ENCODE measurements at regions not wholly inside any gene's neighbourhood (a gene's known extent, or its start where the extent isn't known, plus 50 kb on each side); places are given as distances from the start of the nearest gene placed in this dataset.

DNA sequence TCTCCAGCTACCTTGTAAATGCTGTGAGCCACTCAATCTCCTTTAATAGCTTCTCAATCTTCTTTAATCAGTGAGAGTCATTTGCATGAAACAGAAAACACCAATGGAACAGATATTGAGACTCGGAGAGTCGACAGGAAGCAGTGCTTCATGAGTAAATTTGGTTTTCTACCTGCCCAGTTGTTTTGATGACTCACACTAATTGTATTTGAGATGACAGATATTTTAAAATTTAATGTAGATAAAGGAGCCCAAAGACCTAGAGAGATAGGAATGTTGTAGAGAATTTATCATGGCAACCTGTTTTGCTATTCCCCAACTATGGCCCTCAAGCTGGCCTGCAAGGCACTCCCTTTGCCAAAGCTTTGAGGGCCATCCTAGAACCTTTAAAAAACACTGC lies 119.1 kb downstream of the CDC42EP3 start:
- peaks cover 7% of the 10 kb centered on the region for H3K9me3 Mint-ChIP-seq
- ChIA-PET POLR2A (no interaction called here), CTCF (no interaction called here)
- no peaks in the 10 kb centered on the region for H3K4me1 Mint-ChIP-seq
- no peak overlapping the region for H3K4me3 Mint-ChIP-seq
- no peaks in the 10 kb centered on the region; the same call in 1 of the 2 replicates for H3K27me3 Mint-ChIP-seq (ENCODE audit: low read depth)
- TF ChIP-seq, protein P1, sequence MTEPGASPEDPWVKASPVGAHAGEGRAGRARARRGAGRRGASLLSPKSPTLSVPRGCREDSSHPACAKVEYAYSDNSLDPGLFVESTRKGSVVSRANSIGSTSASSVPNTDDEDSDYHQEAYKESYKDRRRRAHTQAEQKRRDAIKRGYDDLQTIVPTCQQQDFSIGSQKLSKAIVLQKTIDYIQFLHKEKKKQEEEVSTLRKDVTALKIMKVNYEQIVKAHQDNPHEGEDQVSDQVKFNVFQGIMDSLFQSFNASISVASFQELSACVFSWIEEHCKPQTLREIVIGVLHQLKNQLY (CRISPR knock-in tag; IDR thresholded peaks at IDR 0.05), result no peak
- TF ChIP-seq ZNF317 (CRISPR knock-in tag; IDR thresholded peaks at IDR 0.05; ENCODE audit: borderline replicate concordance, low read depth), result no peak
- TF ChIP-seq, protein P2, sequence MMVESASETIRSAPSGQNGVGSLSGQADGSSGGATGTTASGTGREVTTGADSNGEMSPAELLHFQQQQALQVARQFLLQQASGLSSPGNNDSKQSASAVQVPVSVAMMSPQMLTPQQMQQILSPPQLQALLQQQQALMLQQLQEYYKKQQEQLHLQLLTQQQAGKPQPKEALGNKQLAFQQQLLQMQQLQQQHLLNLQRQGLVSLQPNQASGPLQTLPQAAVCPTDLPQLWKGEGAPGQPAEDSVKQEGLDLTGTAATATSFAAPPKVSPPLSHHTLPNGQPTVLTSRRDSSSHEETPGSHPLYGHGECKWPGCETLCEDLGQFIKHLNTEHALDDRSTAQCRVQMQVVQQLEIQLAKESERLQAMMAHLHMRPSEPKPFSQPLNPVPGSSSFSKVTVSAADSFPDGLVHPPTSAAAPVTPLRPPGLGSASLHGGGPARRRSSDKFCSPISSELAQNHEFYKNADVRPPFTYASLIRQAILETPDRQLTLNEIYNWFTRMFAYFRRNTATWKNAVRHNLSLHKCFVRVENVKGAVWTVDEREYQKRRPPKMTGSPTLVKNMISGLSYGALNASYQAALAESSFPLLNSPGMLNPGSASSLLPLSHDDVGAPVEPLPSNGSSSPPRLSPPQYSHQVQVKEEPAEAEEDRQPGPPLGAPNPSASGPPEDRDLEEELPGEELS (CRISPR knock-in tag; IDR thresholded peaks at IDR 0.05), result no peak
- TF ChIP-seq, protein P3, sequence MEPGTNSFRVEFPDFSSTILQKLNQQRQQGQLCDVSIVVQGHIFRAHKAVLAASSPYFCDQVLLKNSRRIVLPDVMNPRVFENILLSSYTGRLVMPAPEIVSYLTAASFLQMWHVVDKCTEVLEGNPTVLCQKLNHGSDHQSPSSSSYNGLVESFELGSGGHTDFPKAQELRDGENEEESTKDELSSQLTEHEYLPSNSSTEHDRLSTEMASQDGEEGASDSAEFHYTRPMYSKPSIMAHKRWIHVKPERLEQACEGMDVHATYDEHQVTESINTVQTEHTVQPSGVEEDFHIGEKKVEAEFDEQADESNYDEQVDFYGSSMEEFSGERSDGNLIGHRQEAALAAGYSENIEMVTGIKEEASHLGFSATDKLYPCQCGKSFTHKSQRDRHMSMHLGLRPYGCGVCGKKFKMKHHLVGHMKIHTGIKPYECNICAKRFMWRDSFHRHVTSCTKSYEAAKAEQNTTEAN (CRISPR knock-in tag; IDR thresholded peaks at IDR 0.05), result no peak
- TF ChIP-seq, protein P4, sequence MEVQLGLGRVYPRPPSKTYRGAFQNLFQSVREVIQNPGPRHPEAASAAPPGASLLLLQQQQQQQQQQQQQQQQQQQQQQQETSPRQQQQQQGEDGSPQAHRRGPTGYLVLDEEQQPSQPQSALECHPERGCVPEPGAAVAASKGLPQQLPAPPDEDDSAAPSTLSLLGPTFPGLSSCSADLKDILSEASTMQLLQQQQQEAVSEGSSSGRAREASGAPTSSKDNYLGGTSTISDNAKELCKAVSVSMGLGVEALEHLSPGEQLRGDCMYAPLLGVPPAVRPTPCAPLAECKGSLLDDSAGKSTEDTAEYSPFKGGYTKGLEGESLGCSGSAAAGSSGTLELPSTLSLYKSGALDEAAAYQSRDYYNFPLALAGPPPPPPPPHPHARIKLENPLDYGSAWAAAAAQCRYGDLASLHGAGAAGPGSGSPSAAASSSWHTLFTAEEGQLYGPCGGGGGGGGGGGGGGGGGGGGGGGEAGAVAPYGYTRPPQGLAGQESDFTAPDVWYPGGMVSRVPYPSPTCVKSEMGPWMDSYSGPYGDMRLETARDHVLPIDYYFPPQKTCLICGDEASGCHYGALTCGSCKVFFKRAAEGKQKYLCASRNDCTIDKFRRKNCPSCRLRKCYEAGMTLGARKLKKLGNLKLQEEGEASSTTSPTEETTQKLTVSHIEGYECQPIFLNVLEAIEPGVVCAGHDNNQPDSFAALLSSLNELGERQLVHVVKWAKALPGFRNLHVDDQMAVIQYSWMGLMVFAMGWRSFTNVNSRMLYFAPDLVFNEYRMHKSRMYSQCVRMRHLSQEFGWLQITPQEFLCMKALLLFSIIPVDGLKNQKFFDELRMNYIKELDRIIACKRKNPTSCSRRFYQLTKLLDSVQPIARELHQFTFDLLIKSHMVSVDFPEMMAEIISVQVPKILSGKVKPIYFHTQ (CRISPR knock-in tag; IDR thresholded peaks at IDR 0.05), result no peak
- no peak for TF ChIP-seq MYBL2 (CRISPR knock-in tag; IDR thresholded peaks at IDR 0.05)
- TF ChIP-seq, protein P5, sequence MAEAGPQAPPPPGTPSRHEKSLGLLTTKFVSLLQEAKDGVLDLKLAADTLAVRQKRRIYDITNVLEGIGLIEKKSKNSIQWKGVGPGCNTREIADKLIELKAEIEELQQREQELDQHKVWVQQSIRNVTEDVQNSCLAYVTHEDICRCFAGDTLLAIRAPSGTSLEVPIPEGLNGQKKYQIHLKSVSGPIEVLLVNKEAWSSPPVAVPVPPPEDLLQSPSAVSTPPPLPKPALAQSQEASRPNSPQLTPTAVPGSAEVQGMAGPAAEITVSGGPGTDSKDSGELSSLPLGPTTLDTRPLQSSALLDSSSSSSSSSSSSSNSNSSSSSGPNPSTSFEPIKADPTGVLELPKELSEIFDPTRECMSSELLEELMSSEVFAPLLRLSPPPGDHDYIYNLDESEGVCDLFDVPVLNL (CRISPR knock-in tag; IDR thresholded peaks at IDR 0.05; ENCODE audit: borderline replicate concordance, low read depth), result no peak
- TF ChIP-seq, protein P6, sequence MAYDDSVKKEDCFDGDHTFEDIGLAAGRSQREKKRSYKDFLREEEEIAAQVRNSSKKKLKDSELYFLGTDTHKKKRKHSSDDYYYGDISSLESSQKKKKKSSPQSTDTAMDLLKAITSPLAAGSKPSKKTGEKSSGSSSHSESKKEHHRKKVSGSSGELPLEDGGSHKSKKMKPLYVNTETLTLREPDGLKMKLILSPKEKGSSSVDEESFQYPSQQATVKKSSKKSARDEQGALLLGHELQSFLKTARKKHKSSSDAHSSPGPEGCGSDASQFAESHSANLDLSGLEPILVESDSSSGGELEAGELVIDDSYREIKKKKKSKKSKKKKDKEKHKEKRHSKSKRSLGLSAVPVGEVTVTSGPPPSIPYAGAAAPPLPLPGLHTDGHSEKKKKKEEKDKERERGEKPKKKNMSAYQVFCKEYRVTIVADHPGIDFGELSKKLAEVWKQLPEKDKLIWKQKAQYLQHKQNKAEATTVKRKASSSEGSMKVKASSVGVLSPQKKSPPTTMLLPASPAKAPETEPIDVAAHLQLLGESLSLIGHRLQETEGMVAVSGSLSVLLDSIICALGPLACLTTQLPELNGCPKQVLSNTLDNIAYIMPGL (CRISPR knock-in tag; IDR thresholded peaks at IDR 0.05), result no peak
- TF ChIP-seq NR2C2 (CRISPR knock-in tag; IDR thresholded peaks at IDR 0.05), result no peak
- TF ChIP-seq, protein P7, sequence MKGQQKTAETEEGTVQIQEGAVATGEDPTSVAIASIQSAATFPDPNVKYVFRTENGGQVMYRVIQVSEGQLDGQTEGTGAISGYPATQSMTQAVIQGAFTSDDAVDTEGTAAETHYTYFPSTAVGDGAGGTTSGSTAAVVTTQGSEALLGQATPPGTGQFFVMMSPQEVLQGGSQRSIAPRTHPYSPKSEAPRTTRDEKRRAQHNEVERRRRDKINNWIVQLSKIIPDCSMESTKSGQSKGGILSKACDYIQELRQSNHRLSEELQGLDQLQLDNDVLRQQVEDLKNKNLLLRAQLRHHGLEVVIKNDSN (CRISPR knock-in tag; IDR thresholded peaks at IDR 0.05), result no peak
- no peak overlapping the region for H3K27ac Mint-ChIP-seq
- ATAC-seq (no peak), DNase-seq (ENCODE audit: low spot score) (no peak)
- H3K36me3 Mint-ChIP-seq, result no peaks in the 10 kb centered on the region; the same call in 1 of the 2 replicates

DNA sequence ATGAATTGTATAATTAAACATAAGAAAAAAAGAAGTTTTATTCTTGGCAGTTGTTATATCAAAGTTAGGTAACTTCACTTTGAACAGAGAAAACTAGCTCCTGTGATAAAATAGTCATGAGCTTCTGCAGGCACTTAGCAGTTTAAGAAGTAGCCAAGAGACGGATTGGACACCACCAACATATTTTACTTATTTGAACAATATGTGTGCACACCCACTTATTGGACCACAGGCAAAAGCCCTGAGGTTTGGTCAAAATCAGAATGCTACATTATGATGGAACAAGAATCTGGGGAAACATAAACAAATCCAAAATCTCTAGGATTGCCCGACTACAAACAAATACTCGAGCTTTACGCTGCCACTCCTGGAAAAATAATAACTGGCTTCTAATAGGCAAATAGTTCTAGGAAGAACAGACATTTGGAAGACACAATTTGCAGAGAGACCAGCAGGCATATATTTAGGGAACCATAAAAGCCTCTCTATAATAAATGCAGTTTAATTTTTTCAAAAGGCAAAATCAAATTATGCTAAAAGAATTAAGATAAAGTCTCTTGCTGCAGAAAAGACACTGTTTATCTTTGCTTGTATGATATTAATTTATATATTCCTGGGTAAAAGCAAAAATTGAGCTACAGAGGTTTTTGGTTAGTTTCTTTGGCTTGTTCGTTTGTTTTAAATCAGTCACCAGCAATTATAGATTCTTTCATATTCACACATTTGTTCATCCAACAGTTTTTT lies 117.9 kb downstream of the CDC42EP3 start:
- H3K4me3 Mint-ChIP-seq, result no peak overlapping the region
- CTCF ChIA-PET, result no interaction called here
- POLR2A ChIA-PET, result no interaction called here
- no peak for TF ChIP-seq NR1H2 (CRISPR knock-in tag; IDR thresholded peaks at IDR 0.05)
- TF ChIP-seq CREB1 (CRISPR knock-in tag; IDR thresholded peaks at IDR 0.05), result no peak
- TF ChIP-seq, protein P4 (CRISPR knock-in tag; IDR thresholded peaks at IDR 0.05), result no peak
- no peak for TF ChIP-seq ETV6 (CRISPR knock-in tag; IDR thresholded peaks at IDR 0.05)
- TF ChIP-seq, protein P8, sequence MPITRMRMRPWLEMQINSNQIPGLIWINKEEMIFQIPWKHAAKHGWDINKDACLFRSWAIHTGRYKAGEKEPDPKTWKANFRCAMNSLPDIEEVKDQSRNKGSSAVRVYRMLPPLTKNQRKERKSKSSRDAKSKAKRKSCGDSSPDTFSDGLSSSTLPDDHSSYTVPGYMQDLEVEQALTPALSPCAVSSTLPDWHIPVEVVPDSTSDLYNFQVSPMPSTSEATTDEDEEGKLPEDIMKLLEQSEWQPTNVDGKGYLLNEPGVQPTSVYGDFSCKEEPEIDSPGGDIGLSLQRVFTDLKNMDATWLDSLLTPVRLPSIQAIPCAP (CRISPR knock-in tag; IDR thresholded peaks at IDR 0.05), result no peak
- no peak for TF ChIP-seq MXD4 (CRISPR knock-in tag; IDR thresholded peaks at IDR 0.05; ENCODE audit: borderline replicate concordance)
- TF ChIP-seq, protein P9, sequence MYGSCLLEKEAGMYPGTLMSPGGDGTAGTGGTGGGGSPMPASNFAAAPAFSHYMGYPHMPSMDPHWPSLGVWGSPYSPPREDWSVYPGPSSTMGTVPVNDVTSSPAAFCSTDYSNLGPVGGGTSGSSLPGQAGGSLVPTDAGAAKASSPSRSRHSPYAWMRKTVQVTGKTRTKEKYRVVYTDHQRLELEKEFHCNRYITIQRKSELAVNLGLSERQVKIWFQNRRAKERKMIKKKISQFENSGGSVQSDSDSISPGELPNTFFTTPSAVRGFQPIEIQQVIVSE (CRISPR knock-in tag; IDR thresholded peaks at IDR 0.05; ENCODE audit: borderline replicate concordance), result no peak
- no peak for TF ChIP-seq EMX1 (CRISPR knock-in tag; IDR thresholded peaks at IDR 0.05)

More for the DNA sequence above, 117.9 kb downstream of the CDC42EP3 start:
- H3K36me3 Mint-ChIP-seq, result no peaks in the 10 kb centered on the region
- no peak overlapping the region for H3K27ac Mint-ChIP-seq
- no peaks in the 10 kb centered on the region for H3K27me3 Mint-ChIP-seq (ENCODE audit: low read depth)
- H3K4me1 Mint-ChIP-seq, result no peaks in the 10 kb centered on the region
- DNase-seq (ENCODE audit: low spot score) (no peak), ATAC-seq (no peak)
- peaks cover 3% of the 10 kb centered on the region; the same call in 1 of the 2 replicates for H3K9me3 Mint-ChIP-seq

Measured in WTC11 (cell line).